Astrocyte (in vitro differentiated cells and primary cell): ENCODE measurements at regions not wholly inside any gene's neighbourhood (a gene's known extent, or its start where the extent isn't known, plus 50 kb on each side); places are given as distances from the start of the nearest gene placed in this dataset.

Experiments
- DNase-seq: peaks from one replicate; pipeline ENCODE4 v3.0.0-alpha.2; 2010; ENCODE audit warnings: low read depth
- FAIRE-seq: peaks from 2 replicates; lab custom pipeline; 2011; peaks lifted over from hg19 to GRCh38; lab: Jason Lieb, UNC
- H2AFZ ChIP-seq: 2 replicates; pipeline ENCODE4 v1.6.0; 2012; ENCODE audit warnings: low read depth, low read length, inconsistent platforms
- H3K27ac ChIP-seq: 2 replicates; pipeline ENCODE4 v1.5.1; 2011; ENCODE audit warnings: low read depth, low read length, inconsistent platforms
- H3K27me3 ChIP-seq: 2 replicates; pipeline ENCODE4 v1.6.0; 2011; ENCODE audit warnings: low read length, inconsistent platforms; ENCODE audit not compliant: insufficient read depth
- H3K36me3 ChIP-seq: 2 replicates; pipeline ENCODE4 v1.5.1; 2011; ENCODE audit warnings: low read length, inconsistent platforms; ENCODE audit not compliant: insufficient read depth
- H3K4me1 ChIP-seq: 2 replicates; pipeline ENCODE4 v1.5.1; 2011; ENCODE audit warnings: low read length, inconsistent platforms; ENCODE audit not compliant: insufficient read depth
- H3K4me2 ChIP-seq: 2 replicates; pipeline ENCODE4 v1.6.0; 2012; ENCODE audit warnings: low read length, inconsistent platforms
- H3K4me3 ChIP-seq: 2 replicates; pipeline ENCODE4 v1.5.1; 2011; ENCODE audit warnings: low read depth, mild to moderate bottlenecking, low read length, inconsistent platforms; ENCODE audit not compliant: insufficient read depth
- H3K79me2 ChIP-seq: 2 replicates; pipeline ENCODE4 v1.6.0; 2012; ENCODE audit warnings: mild to moderate bottlenecking, low read length, inconsistent platforms; ENCODE audit not compliant: insufficient read depth
- H3K9ac ChIP-seq: 2 replicates; pipeline ENCODE4 v1.6.0; 2012; ENCODE audit warnings: mild to moderate bottlenecking, low read length, inconsistent platforms
- H3K9me3 ChIP-seq: 2 replicates; pipeline ENCODE4 v1.5.1; 2012; ENCODE audit warnings: low read depth, mild to moderate bottlenecking, low read length, inconsistent platforms; ENCODE audit not compliant: insufficient read depth
- H4K20me1 ChIP-seq: 2 replicates; pipeline ENCODE4 v1.6.0; 2012; ENCODE audit warnings: low read length, inconsistent platforms; ENCODE audit not compliant: insufficient read depth
- H3K27ac Mint-ChIP-seq: one replicate; pipeline ENCODE4 v1.8.0; 2021; ENCODE audit warnings: mild to moderate bottlenecking, mixed read lengths; ENCODE audit not compliant: unreplicated experiment
- H3K27me3 Mint-ChIP-seq: one replicate; pipeline ENCODE4 v1.8.0; 2021; ENCODE audit warnings: low read depth, mixed read lengths; ENCODE audit not compliant: unreplicated experiment
- H3K36me3 Mint-ChIP-seq: one replicate; pipeline ENCODE4 v1.8.0; 2021; ENCODE audit warnings: low read depth, mixed read lengths; ENCODE audit not compliant: unreplicated experiment
- H3K4me1 Mint-ChIP-seq: one replicate; pipeline ENCODE4 v1.8.0; 2021; ENCODE audit warnings: low read depth, mixed read lengths; ENCODE audit not compliant: unreplicated experiment
- H3K4me3 Mint-ChIP-seq: one replicate; pipeline ENCODE4 v1.8.0; 2021; ENCODE audit warnings: mild to moderate bottlenecking, moderate library complexity, mixed read lengths; ENCODE audit not compliant: unreplicated experiment
- H3K9me3 Mint-ChIP-seq: one replicate; pipeline ENCODE4 v1.8.0; 2021; ENCODE audit warnings: mild to moderate bottlenecking, mixed read lengths; ENCODE audit not compliant: unreplicated experiment
- CTCF ChIP-seq: IDR thresholded peaks from 2 replicates; pipeline ENCODE4 v1.5.1; 2011; ENCODE audit warnings: low read depth, mild to moderate bottlenecking, inconsistent platforms, low read length, moderate library complexity; ENCODE audit not compliant: insufficient read depth
- EZH2 ChIP-seq: IDR thresholded peaks from 2 replicates; pipeline ENCODE4 v1.6.1; 2012; ENCODE audit warnings: mild to moderate bottlenecking, low read length, inconsistent platforms; ENCODE audit not compliant: insufficient read depth

GRCh38 chr2:228853151-228853550 lies 417.9 kb downstream of the PID1 start:
- no peak overlapping the region for H3K4me3 ChIP-seq
- no peaks in the 10 kb centered on the region for H3K36me3 ChIP-seq
- no peaks in the 10 kb centered on the region for H3K4me1 ChIP-seq
- Mint-ChIP-seq H3K9me3 (no peaks in the 10 kb centered on the region), H3K4me1 (no peaks in the 10 kb centered on the region), H3K36me3 (no peaks in the 10 kb centered on the region), H3K4me3 (no peak overlapping the region), H3K27me3 (no peaks in the 10 kb centered on the region), H3K27ac (no peak overlapping the region)
- no peak overlapping the region for H3K4me2 ChIP-seq
- no peak overlapping the region for H2AFZ ChIP-seq
- TF ChIP-seq CTCF (no peak), EZH2 (no peak)
- no peaks in the 10 kb centered on the region for H3K79me2 ChIP-seq
- H3K27me3 ChIP-seq = no peaks in the 10 kb centered on the region
- no peaks in the 10 kb centered on the region for H4K20me1 ChIP-seq
- no peak overlapping the region for H3K27ac ChIP-seq
- H3K9me3 ChIP-seq = no peaks in the 10 kb centered on the region
- DNase-seq = no peak
- no peak overlapping the region for H3K9ac ChIP-seq
- no peak for FAIRE-seq

- Histone ChIP-seq H3K9ac (no peak overlapping the region), H3K27ac (no peak overlapping the region), H2AFZ (no peak overlapping the region), H3K4me2 (no peak overlapping the region), H3K9me3 (no peaks in the 10 kb centered on the region), H3K4me1 (no peaks in the 10 kb centered on the region), H3K4me3 (no peak overlapping the region), H3K36me3 (no peaks in the 10 kb centered on the region), H4K20me1 (no peaks in the 10 kb centered on the region), H3K79me2 (no peaks in the 10 kb centered on the region), H3K27me3 (no peaks in the 10 kb centered on the region)
- TF ChIP-seq CTCF = no peak
- TF ChIP-seq EZH2 = no peak
- Mint-ChIP-seq H3K9me3 (no peaks in the 10 kb centered on the region), H3K27me3 (no peaks in the 10 kb centered on the region), H3K27ac (no peak overlapping the region), H3K4me1 (no peaks in the 10 kb centered on the region), H3K4me3 (no peak overlapping the region), H3K36me3 (no peaks in the 10 kb centered on the region)
- DNase-seq (no peak), FAIRE-seq (no peak)
Measured at GRCh38 chr2:228848638-228849037, 422.4 kb downstream of the PID1 start.

- no peak overlapping the region for H3K4me2 ChIP-seq
- H3K9me3 Mint-ChIP-seq = no peaks in the 10 kb centered on the region
- H3K27ac Mint-ChIP-seq = no peak overlapping the region
- no peaks in the 10 kb centered on the region for H3K4me1 Mint-ChIP-seq
- no peak overlapping the region for H2AFZ ChIP-seq
- no peaks in the 10 kb centered on the region for H3K36me3 Mint-ChIP-seq
- FAIRE-seq (no peak), DNase-seq (peak; percentile 66)
- no peak overlapping the region for H3K4me3 ChIP-seq
- H3K36me3 ChIP-seq = no peaks in the 10 kb centered on the region
- no peaks in the 10 kb centered on the region for H3K79me2 ChIP-seq
- H3K27me3 Mint-ChIP-seq = no peaks in the 10 kb centered on the region
- TF ChIP-seq CTCF (no peak), EZH2 (no peak)
- no peaks in the 10 kb centered on the region for H3K27me3 ChIP-seq
- no peaks in the 10 kb centered on the region for H3K9me3 ChIP-seq
- H3K4me3 Mint-ChIP-seq = no peak overlapping the region
- H3K27ac ChIP-seq = no peak overlapping the region
- no peaks in the 10 kb centered on the region for H4K20me1 ChIP-seq
- no peak overlapping the region for H3K9ac ChIP-seq
- H3K4me1 ChIP-seq = no peaks in the 10 kb centered on the region
Measured at GRCh38 chr2:228847684-228848083, 423.4 kb downstream of the PID1 start.
